ENCODE measurements at regions not wholly inside any gene's neighbourhood (a gene's known extent, or its start where the extent isn't known, plus 50 kb on each side); places are given as distances from the start of the nearest gene placed in this dataset.

DNA sequence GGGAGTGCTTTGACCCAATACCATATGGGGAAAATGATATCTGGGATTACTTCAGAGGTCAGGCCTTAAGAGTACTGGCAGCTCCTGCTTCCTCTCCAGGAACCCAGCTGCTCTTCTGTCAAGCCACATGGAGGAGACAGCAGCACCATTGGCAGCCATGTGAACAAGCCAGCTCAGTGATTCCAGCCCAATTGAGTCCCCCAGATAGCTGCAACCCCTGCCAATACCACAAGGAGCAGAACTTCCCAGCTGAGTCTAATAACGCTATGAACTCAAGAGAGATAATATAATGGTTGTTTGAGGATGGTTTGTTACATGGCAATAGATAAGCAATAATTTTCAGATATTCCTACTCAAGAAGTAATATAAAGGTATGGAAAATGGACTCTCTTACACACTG lies 126.8 kb upstream of the CPNE4 start:
- BruUV-seq (replicated peaks): no TSS peak
- H3K27ac ChIP-seq (ENCODE audit: extremely low read length, insufficient read depth, low read length): no peak overlapping the region
- in situ Hi-C loops (cut with HindIII; ENCODE audit: extremely low pct_ligation_motif_present, low pct_unique_long_range_greater_than_20kb) (no loop called here), intact Hi-C loops (cut with micrococcal nuclease; ENCODE audit: unreplicated experiment) (no loop called here)
- no peaks in the 10 kb centered on the region for H3K79me2 ChIP-seq (ENCODE audit: insufficient read depth, low read length)
- H2AFZ ChIP-seq (ENCODE audit: low read length): no peak overlapping the region
- no peak overlapping the region for H3K4me2 ChIP-seq (ENCODE audit: low read depth, low read length)
- peak; percentile 53; the same call in 2 of the 3 replicates for ATAC-seq
- CTCF ChIA-PET (ENCODE audit: low intra/inter-chr PET ratio, low total read pairs): no interaction called here
- POLR2A ChIA-PET: no interaction called here
- no peaks in the 10 kb centered on the region for H3K4me1 ChIP-seq (ENCODE audit: insufficient read depth, low read length)
- no peaks in the 10 kb centered on the region for H4K20me1 ChIP-seq (ENCODE audit: insufficient read depth, low read length)
- no peak overlapping the region for H3K4me3 ChIP-seq (replicated peaks in 1 of 3; ENCODE audit: insufficient read depth in 1 of 3, low read depth in 2 of 3, low read length in 3 of 3)
- H3K36me3 ChIP-seq (replicated peaks in 1 of 2; ENCODE audit: control insufficient read depth in 1 of 2, insufficient read depth in 2 of 2, low read length in 2 of 2): no peaks in the 10 kb centered on the region
- H3K9ac ChIP-seq (ENCODE audit: insufficient read depth, low read depth, low read length): no peak overlapping the region
- no peak for FAIRE-seq
- 0% methylated on average over 1 of the region's 1 CpG for WGBS (ENCODE audit: low lambda C conversion rate)
- DNase-seq (ENCODE audit: low spot score): no peak
- no peak for TF ChIP-seq SIX4 (CRISPR knock-in tag; IDR thresholded peaks at IDR 0.05)
- TF ChIP-seq HIVEP1 (CRISPR knock-in tag; IDR thresholded peaks at IDR 0.05): no peak
- TF ChIP-seq DBP (CRISPR knock-in tag; IDR thresholded peaks at IDR 0.05; ENCODE audit: not compliant biosample characterization): no peak
- no peak for TF ChIP-seq ZFP82 (CRISPR knock-in tag; IDR thresholded peaks at IDR 0.05; ENCODE audit: borderline replicate concordance)
- TF ChIP-seq, protein P1, sequence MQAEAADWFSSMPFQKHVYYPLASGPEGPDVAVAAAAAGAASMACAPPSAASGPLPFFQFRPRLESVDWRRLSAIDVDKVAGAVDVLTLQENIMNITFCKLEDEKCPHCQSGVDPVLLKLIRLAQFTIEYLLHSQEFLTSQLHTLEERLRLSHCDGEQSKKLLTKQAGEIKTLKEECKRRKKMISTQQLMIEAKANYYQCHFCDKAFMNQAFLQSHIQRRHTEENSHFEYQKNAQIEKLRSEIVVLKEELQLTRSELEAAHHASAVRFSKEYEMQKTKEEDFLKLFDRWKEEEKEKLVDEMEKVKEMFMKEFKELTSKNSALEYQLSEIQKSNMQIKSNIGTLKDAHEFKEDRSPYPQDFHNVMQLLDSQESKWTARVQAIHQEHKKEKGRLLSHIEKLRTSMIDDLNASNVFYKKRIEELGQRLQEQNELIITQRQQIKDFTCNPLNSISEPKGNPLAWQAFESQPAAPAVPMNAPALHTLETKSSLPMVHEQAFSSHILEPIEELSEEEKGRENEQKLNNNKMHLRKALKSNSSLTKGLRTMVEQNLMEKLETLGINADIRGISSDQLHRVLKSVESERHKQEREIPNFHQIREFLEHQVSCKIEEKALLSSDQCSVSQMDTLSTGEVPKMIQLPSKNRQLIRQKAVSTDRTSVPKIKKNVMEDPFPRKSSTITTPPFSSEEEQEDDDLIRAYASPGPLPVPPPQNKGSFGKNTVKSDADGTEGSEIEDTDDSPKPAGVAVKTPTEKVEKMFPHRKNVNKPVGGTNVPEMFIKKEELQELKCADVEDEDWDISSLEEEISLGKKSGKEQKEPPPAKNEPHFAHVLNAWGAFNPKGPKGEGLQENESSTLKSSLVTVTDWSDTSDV (CRISPR knock-in tag; IDR thresholded peaks at IDR 0.05): no peak
- TF ChIP-seq ZNF557 (CRISPR knock-in tag; IDR thresholded peaks at IDR 0.05): no peak
- no peak for TF ChIP-seq CTCF (CRISPR knock-in tag; IDR thresholded peaks at IDR 0.05)
- no peak for TF ChIP-seq ZNF598 (CRISPR knock-in tag; IDR thresholded peaks at IDR 0.05; ENCODE audit: borderline replicate concordance)
- no peak for TF ChIP-seq ZNF235 (CRISPR knock-in tag; IDR thresholded peaks at IDR 0.05; ENCODE audit: borderline replicate concordance)
- TF ChIP-seq, protein P2, sequence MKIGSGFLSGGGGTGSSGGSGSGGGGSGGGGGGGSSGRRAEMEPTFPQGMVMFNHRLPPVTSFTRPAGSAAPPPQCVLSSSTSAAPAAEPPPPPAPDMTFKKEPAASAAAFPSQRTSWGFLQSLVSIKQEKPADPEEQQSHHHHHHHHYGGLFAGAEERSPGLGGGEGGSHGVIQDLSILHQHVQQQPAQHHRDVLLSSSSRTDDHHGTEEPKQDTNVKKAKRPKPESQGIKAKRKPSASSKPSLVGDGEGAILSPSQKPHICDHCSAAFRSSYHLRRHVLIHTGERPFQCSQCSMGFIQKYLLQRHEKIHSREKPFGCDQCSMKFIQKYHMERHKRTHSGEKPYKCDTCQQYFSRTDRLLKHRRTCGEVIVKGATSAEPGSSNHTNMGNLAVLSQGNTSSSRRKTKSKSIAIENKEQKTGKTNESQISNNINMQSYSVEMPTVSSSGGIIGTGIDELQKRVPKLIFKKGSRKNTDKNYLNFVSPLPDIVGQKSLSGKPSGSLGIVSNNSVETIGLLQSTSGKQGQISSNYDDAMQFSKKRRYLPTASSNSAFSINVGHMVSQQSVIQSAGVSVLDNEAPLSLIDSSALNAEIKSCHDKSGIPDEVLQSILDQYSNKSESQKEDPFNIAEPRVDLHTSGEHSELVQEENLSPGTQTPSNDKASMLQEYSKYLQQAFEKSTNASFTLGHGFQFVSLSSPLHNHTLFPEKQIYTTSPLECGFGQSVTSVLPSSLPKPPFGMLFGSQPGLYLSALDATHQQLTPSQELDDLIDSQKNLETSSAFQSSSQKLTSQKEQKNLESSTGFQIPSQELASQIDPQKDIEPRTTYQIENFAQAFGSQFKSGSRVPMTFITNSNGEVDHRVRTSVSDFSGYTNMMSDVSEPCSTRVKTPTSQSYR (CRISPR knock-in tag; IDR thresholded peaks at IDR 0.05; ENCODE audit: borderline replicate concordance): no peak
- H3K9me3 ChIP-seq (ENCODE audit: low read length): no peaks in the 10 kb centered on the region
- H3K27me3 ChIP-seq (ENCODE audit: control insufficient read depth in 1 of 2, insufficient read depth in 2 of 2, low read length in 2 of 2): no peaks in the 10 kb centered on the region

Measured in HepG2 (cell line).